ENCODE measurements at regions not wholly inside any gene's neighbourhood (a gene's known extent, or its start where the extent isn't known, plus 50 kb on each side); places are given as distances from the start of the nearest gene placed in this dataset.

GRCh38 chr6:105460860-105461259 is 58.0 kb upstream of the PREP start:
- TF ChIP-seq EZH2phosphoT487 (IDR thresholded peaks at IDR 0.05; ENCODE audit: low read depth): no peak

GRCh38 chr6:105459864-105460263 is 57.0 kb upstream of the PREP start:
- peak overlapping the region; percentile 67 for H3K9ac ChIP-seq (ENCODE audit: low read length)

More at GRCh38 chr6:105460860-105461259, 58.0 kb upstream of the PREP start:
- Histone ChIP-seq H3K27me3 (ENCODE audit: low read depth, low read length) (no peaks in the 10 kb centered on the region), H3K9me3 (ENCODE audit: insufficient read depth, low read length) (peaks cover 6% of the 10 kb centered on the region; the same call in 1 of the 2 replicates), H3K4me3 (ENCODE audit: low read length) (no peak overlapping the region), H4K20me1 (ENCODE audit: insufficient read depth, low read length) (no peaks in the 10 kb centered on the region), H3K9ac (ENCODE audit: low read length) (no peak overlapping the region), H3K36me3 (replicated peaks; ENCODE audit: low read depth, low read length) (peaks cover 7% of the 10 kb centered on the region), H3K4me1 (ENCODE audit: low read length) (peaks cover 56% of the 10 kb centered on the region), H3K79me2 (ENCODE audit: low read length) (no peaks in the 10 kb centered on the region), H3K27ac (ENCODE audit: low read length) (peak overlapping the region; percentile 99), H3K4me2 (ENCODE audit: low read length) (no peak overlapping the region), H2AFZ (ENCODE audit: low read depth, low read length) (no peak overlapping the region)

GRCh38 chr6:105459049-105459448 is 56.2 kb upstream of the PREP start:
- no peak overlapping the region for H2AFZ ChIP-seq (ENCODE audit: low read depth, low read length)

More at GRCh38 chr6:105459864-105460263, 57.0 kb upstream of the PREP start:
- Histone ChIP-seq H3K9me3 (ENCODE audit: insufficient read depth, low read length) (0 out of 2 replicates have a peak, but pooled peaks cover 1% of the 10 kb centered on the region), H4K20me1 (ENCODE audit: insufficient read depth, low read length) (no peaks in the 10 kb centered on the region), H3K4me3 (ENCODE audit: low read length) (peak overlapping the region; percentile 32), H3K36me3 (replicated peaks; ENCODE audit: low read depth, low read length) (peaks cover 3% of the 10 kb centered on the region), H3K79me2 (ENCODE audit: low read length) (no peaks in the 10 kb centered on the region), H3K27me3 (ENCODE audit: low read depth, low read length) (no peaks in the 10 kb centered on the region), H3K27ac (ENCODE audit: low read length) (peak overlapping the region; percentile 99), H3K4me1 (ENCODE audit: low read length) (peaks cover 62% of the 10 kb centered on the region), H3K4me2 (ENCODE audit: low read length) (peak overlapping the region; percentile 49), H2AFZ (ENCODE audit: low read depth, low read length) (no peak overlapping the region)
- TF ChIP-seq CTCF (IDR thresholded peaks at IDR 0.05; ENCODE audit: low read depth, low read length): no peak

GRCh38 chr6:105458551-105458950 is 55.7 kb upstream of the PREP start:
- peaks cover 65% of the 10 kb centered on the region for H3K4me1 ChIP-seq (ENCODE audit: low read length)
- peak overlapping the region; percentile 79 for H3K4me2 ChIP-seq (ENCODE audit: low read length)

More at GRCh38 chr6:105459049-105459448, 56.2 kb upstream of the PREP start:
- Histone ChIP-seq H3K36me3 (replicated peaks; ENCODE audit: low read depth, low read length) (peaks cover 8% of the 10 kb centered on the region), H4K20me1 (ENCODE audit: insufficient read depth, low read length) (no peaks in the 10 kb centered on the region), H3K9me3 (ENCODE audit: insufficient read depth, low read length) (0 out of 2 replicates have a peak, but pooled peaks cover 4% of the 10 kb centered on the region), H3K27ac (ENCODE audit: low read length) (peak overlapping the region; percentile 99), H3K27me3 (ENCODE audit: low read depth, low read length) (no peaks in the 10 kb centered on the region), H3K79me2 (ENCODE audit: low read length) (no peaks in the 10 kb centered on the region), H3K4me1 (ENCODE audit: low read length) (peaks cover 63% of the 10 kb centered on the region), H3K9ac (ENCODE audit: low read length) (peak overlapping the region; percentile 67), H3K4me2 (ENCODE audit: low read length) (peak overlapping the region; percentile 79), H3K4me3 (ENCODE audit: low read length) (peak overlapping the region; percentile 65)
- TF ChIP-seq CTCF (IDR thresholded peaks at IDR 0.05; ENCODE audit: low read depth, low read length): no peak
- TF ChIP-seq EZH2phosphoT487 (IDR thresholded peaks at IDR 0.05; ENCODE audit: low read depth): no peak

More at GRCh38 chr6:105458551-105458950, 55.7 kb upstream of the PREP start:
- Histone ChIP-seq H2AFZ (ENCODE audit: low read depth, low read length) (no peak overlapping the region; the same call in 1 of the 2 replicates), H3K9me3 (ENCODE audit: insufficient read depth, low read length) (0 out of 2 replicates have a peak, but pooled peaks cover 4% of the 10 kb centered on the region), H3K27me3 (ENCODE audit: low read depth, low read length) (no peaks in the 10 kb centered on the region), H3K9ac (ENCODE audit: low read length) (peak overlapping the region; percentile 67), H3K4me3 (ENCODE audit: low read length) (peak overlapping the region; percentile 65), H4K20me1 (ENCODE audit: insufficient read depth, low read length) (no peaks in the 10 kb centered on the region), H3K36me3 (replicated peaks; ENCODE audit: low read depth, low read length) (peaks cover 8% of the 10 kb centered on the region), H3K79me2 (ENCODE audit: low read length) (no peaks in the 10 kb centered on the region), H3K27ac (ENCODE audit: low read length) (peak overlapping the region; percentile 99)
- TF ChIP-seq CTCF (IDR thresholded peaks at IDR 0.05; ENCODE audit: low read depth, low read length) (no peak), EZH2phosphoT487 (IDR thresholded peaks at IDR 0.05; ENCODE audit: low read depth) (no peak)
